GM19351 (cell line): ENCODE measurements at regions not wholly inside any gene's neighbourhood (a gene's known extent, or its start where the extent isn't known, plus 50 kb on each side); places are given as distances from the start of the nearest gene placed in this dataset.

Experiments used
- ATAC-seq: cut with Tn5 transposase; IDR thresholded peaks from one replicate; pipeline ENCODE4 v1.9.1; 2021; ENCODE audit warnings: mild to moderate bottlenecking, moderate library complexity; ENCODE audit not compliant: unreplicated experiment

DNA sequence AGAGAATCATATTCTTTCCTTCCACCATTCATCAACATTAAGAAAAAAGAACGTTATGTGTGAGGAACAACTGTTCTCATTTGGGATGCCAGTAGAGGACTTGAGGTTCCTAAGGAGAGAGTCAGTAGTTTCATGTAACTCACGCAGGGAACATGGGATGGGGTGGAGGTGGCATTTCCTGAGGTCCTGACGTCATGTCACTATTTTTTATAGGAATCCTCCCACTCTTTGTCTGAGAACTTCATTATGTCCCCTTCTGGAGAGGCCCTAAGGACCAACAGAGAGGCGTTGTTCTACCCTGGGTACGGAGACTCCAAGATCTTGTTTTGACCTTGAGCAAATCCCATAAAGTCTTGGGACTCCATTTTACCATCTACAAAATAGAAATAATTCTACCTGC, 211.7 kb upstream of the SOX9 start:
- ATAC-seq, result no peak

DNA sequence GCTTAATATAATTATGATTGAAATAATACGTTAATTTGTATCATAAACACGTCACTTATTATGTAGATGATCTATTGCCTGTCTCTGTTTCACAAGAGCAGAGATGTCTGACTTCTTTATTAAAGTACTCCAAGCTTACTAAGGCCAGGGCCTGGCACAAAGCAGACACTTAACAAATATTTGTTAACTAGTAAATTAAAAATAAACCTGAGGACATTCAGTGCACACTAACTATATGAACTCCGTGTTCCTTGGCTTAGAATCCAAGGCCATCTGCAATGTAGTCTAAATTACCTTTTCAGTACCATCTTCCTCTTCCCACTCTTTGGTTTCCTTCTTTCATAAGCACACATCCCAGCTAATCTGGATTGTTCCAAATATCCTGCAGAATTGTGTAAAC, 210.8 kb upstream of the SOX9 start:
- ATAC-seq, result no peak

DNA sequence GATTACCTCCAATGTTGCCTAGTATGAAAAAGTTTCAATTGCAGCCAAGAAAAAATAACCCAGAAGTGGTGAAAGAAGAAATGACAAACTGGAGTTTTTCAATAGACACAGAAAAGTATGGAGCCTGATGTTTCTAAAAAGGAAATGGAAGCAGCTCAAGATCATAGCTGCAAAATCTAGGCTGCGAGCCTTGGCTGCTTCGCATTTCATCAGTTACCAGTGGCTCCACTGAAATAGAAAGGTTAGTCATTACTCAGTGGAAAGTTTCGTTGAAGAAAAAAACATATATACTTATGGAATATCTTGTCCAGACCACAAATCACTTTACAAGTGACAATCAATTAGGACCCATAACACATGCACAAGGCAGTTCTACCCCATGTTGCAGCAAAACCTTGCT, 206.8 kb upstream of the SOX9 start:
- no peak for ATAC-seq

DNA sequence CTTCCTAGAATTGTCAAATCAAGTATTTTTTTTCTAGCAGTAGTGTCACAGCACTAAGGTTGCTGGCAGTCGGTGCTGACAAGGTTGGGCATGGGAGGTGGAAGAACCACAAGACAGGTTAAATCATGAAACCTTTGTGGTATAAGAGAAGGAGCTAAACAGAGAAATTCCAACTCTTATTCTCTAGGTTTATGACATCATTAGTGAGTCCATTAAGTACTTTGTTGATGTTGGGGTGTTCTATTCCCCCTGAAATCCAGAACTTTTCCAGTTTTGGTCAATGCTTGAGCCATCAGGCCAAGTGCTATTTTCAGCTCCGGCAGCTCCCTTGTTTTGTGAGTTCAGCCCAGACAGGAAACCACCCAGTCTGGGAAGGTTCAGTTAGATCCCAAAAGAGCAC, 206.0 kb upstream of the SOX9 start:
- no peak for ATAC-seq

DNA sequence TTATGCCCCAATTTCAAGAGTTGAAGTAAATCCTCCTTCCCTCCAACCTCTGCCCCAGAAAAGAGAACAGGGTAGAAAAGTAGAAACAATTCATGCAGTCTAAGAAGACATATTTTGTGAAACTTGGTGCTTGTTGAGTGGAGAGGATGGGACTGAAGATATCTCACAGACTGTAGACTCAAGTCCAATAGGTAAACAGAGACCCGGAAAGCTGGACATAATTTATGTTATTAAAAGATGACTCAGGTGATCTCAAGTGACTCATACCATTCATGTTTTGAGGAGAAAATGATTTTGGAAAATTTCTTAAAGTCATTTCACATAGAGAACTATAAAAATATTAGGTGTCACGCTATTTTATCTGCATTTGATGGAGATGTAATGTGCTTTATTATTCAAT, 203.1 kb upstream of the SOX9 start:
- ATAC-seq, result no peak

DNA sequence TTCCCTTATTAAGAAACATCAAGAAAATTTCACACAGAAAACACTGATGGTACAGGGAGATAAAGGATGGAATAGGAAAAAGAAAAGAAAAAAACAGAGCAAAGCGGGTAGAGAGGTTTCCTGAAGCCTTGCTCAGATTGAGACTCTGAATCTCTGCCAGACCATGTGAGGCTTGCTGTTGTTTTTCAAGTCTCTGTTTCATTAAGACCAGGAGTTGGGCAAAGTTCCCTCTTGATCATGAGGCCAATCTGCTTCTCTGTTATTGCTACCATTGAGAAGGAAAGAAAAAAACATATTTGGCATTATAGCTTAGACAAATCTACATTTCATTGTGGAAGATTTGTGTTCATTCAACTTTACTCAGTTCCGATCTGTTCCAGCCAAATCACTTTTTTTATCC, 201.6 kb upstream of the SOX9 start:
- no peak for ATAC-seq

DNA sequence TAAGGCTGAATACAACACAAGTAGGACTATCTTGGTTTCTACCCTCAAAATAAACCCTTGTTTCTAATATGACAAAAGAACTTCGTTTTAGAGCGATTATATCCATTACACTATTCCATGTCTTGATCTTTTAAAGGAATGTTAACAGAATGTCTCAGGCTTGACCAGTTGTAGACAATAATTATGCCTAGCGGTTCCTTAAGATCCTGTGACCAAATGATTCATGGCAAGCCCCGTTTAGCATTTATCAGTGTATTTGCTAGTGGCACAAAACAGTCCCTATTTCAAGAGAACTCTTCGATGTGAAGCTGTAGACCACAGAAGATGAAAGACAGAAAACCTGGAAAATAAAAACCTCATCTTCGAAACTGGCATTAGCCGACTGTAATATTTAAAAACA, 200.9 kb upstream of the SOX9 start:
- ATAC-seq, result no peak

DNA sequence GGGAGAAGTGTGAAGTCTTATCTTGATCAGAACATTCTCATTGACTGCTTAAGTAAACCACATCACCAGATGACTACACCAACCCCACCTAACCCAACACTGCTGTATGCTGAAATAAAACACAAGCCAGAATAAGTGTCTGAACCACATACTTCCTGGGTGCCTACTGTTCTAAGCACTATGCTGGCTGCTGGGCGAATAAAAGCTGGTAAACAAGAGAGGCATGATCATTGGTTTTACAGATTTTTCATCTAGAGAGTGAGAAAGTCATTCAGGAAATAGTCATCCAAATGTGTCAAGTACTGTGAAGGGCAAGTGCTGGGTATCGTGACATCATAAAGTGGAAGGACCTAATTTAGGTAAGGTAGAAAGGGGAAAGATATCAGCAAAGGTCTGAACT, 199.0 kb upstream of the SOX9 start:
- no peak for ATAC-seq

DNA sequence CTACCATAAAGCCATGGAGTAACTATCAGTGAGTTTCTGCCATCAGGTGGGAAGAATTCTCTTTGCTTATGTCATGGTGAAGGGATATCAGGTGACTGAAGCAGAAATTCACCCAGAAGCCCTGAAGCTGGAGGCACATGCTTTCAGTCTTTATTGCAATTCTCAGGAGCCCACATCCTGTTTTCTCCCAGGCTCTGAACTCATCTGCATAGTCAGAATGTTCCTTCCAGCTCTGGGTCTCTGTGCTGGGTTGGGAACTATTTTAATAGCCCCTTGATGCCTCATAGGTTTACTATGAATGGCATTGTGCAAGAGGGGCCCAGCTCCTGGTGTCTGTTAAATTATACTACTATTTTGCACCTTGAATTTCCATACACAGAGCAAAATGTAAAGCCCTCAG, 198.4 kb upstream of the SOX9 start:
- no peak for ATAC-seq

DNA sequence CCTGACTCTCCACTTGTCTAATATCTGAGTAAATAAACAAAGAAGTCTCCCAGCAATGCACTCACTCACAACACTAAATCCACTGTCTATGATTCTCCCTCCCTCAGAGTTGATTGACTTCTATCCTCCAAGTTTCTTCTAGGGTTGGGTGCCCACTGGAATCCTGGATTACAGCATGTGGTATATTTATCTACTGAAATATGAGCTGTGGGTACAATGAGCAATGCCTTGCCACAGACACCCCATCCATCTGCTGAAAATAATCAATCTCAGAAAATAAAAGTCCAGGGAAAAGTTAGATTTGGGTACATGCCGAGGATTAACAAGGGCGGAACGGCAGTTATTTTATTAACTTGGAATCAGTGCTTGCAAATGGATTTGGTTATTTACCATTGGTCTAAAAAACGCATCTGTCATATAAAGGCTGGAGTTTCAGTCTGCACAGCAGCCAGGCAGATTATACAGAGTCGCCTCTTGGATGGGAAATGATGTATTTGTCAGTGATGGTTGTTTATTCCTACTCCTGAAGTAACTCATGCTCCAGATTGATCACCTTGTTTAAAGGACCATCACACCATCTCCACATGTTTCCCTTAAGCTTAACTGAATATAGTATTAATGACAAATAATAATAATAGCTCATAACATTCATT, 193.9 kb upstream of the SOX9 start:
- ATAC-seq, result no peak

DNA sequence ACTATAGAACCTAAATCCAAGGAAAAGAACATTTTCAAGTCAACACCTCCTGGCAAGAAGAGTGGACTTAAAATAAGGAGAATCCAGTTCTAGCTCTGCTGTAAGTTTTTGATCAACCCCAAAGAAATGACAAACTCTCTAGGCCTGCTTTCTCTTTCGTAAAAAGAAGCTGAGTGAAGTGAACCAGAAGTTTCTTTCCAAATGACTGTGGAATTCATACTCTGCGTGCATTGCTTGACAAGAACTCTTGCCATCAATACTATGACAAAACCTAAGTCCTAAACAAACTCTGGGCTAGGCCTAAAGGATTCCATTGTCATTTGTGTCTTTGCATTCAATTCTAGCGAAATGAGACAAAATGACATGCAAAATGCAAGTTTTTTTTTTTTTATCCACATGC, 187.5 kb upstream of the SOX9 start:
- ATAC-seq, result no peak

DNA sequence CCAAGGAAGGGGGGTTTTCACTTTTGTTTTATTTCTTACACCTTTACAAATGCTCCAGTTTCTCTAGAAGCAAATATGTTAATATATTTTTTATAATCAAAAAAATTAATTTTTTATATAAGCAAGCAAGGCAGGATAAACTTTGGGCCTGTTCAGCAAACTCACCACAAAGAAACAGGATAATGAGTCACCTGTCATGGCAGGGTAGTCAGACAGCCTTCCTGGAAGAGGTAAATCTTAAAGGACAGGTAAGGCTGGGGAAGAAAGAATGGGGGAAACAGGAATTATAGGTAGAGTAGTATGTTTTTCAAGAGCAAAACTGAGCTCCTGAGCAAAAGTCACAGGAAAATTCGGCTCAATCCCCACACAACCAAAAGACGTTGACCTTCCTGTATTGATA, 186.3 kb upstream of the SOX9 start:
- ATAC-seq, result no peak

DNA sequence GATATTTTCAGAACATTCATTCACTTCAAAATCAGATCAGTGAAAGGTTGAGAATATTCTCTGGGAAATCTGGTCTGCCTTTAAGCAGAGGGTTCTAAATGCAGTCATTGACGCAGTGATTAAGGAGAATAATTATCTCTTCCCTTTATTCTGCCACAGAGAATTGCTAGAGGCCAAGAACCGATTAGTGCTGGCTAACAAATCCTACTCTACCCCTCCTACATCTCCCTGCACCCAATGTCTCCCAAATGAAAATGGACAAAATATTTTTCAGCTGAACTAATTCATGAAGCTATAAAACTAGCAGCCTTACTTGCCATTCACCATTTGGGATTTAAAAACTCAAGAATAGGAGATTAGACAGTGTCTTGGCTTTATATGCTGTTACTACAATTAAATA, 185.5 kb upstream of the SOX9 start:
- ATAC-seq, result no peak

DNA sequence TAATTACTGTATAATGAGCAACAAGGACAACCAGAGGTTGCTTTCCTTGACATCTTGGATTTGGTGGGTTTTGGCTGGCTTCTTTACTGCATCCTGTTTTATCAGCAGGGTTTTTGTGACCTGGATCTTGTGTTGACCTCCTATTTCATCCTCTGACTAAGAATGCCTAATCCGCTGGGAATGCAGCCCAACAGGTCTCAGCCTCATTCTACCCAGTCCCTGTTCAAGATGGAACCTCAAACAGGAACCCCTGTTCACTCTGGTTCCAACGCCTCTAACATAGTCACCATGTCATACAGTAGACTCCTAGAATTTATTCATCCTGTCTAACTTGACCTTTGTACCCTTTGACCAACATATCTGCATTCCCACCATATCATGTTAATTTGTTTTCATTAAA, 183.8 kb upstream of the SOX9 start:
- ATAC-seq, result no peak

DNA sequence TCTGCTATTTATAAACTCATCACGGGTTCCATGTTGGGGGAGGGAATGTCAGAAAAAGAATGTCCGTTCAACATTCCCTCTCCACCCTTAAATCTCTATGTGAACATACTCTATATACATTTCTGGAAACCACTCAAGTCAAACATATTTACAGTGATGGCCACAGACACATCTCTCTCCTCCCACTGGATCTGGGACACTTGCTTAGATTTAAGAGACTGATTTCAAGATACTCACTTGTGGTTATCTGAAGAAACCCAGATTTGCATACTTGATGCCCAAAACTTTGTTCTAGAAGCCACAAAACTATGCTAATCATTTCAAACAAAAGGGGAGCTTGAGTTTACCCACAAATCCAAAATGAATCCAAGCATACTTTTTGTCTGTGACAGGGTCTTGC, 182.9 kb upstream of the SOX9 start:
- no peak for ATAC-seq

DNA sequence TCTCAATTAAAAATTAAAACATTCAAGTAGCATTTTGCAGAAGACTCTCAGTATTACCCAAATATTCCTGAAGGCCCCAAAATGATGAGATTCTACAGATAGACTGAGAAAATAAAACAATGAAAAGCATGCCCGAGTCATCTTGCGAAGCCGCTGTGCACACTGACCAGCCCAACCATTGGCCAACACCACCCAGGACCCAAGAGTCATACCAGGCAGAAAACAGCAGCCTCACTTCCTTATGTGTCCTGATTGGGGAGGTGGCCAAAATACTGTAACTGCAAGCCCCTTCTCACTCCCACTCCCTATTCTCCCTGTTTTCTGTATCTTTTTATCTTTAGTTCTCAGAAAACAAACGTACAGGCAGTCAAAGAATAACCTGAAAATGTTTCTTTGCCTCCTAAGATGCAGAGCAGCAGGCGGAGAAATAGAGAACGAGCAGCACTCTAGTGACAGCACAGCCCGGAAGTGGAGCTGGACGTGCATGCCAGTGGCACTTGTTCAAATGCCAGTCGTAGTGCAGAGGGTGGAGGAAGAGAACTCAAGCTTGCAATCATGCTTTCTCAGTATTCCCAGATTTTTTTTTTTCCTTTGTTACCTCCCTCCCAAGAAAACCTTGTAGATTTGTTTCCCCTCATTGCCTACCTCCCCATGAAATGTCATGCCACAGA, 182.3 kb upstream of the SOX9 start:
- no peak for ATAC-seq

DNA sequence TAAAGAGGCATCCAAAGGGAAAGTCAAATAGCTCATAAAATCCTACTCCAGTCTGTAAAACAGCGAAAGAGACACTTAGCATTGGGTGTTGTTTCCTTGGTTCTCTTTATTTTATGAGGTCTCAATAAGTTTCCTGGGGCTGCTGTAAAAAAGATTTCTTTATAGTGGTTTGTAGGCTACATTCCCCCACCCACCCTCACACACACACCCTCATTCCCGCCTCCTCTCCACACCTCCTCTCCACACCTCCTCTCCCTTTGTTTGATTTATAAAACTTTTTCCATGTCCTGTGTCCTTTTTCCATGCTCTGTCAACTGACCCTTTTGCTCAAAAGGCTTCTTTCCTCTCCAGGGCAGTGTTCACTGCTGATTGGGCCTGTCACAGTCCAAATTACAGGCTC, 178.9 kb upstream of the SOX9 start:
- no peak for ATAC-seq

DNA sequence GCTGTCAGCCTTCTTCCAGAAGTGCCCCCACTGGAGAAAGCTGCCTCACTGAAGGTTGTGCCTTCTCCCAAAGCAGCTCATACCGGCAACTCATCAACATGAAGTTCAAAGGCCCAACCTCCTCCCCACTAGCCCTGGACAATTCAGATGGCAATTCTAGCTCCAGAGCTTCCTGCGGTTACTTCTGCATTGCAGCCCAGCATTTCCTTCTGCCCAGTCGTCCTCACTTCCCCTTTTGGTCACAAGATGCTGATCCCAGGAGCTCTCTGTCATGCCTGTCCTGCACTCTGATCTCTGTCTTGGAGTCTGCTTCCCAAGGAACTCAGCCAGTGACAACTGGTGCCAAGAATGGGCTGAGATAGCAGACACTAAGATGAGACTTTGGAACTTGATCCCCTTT, 178.2 kb upstream of the SOX9 start:
- no peak for ATAC-seq

DNA sequence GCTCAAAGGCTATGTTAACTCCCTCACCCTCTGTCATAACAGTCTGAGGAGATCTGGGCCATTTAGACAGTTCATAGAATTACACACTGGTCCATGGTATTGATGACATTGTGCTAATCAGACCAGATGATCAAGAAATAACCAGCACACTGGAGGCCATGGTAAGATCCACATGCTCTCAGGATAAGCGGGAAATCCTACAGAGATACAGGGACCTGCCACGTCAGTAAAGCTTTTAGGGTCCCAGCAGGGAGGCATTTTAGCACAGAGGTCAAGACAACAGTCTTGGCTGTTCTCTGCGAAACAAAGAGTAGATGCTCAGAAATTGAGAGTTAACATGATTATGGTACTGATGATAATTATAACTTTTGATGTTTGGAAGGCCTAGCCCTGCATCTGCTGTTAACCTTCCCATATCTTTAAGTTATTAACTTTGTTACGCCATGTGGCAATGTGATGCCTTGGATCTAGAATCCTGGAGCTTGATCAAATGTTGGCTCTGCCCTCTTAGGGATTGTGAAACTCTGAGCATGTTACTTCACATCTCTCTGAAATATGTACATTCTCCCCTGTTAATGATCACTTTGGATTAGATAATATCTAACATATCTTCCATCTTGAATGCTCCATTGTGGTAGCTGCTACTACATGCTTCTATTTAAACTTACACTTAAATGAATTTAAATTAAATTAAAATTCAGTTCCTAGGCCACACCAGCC, 172.0 kb upstream of the SOX9 start:
- ATAC-seq, result no peak

DNA sequence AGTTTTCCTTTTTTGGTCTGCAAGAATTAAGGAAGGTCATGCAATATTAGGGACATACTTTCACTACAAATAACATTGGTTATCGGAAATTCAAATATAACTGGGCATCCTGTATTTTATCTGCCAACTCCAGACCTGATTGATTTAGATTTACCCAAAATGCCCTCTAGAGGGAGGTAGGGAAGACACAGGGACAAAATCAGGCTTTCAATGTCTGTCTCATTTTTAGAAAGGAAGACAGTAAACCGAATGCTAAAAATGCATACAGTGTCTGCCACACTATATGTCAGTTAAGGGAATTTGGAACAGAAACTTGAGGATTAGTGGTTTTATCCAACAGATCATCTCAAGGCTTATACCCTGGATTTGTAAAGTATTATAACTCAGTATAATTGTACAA, 161.7 kb upstream of the SOX9 start:
- ATAC-seq, result no peak

DNA sequence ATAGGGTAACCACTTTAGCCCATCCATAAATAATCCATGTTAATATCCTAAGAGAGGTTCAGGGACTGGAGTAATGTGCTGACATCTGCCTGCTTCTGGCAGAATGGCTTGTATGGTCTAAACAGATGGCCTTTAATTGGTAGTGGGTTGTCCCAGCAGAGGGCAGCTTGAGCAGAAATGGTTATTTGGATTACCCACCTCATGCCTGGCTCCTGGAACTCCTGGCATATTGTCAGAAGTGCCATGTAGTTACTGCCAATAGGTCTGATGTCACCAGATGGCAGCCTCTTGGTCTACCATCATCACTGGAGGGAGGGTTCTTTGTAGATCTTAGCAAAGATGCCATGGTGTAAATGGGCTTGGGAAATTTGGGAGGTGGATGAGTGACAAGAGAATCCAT, 157.5 kb upstream of the SOX9 start:
- ATAC-seq, result no peak

DNA sequence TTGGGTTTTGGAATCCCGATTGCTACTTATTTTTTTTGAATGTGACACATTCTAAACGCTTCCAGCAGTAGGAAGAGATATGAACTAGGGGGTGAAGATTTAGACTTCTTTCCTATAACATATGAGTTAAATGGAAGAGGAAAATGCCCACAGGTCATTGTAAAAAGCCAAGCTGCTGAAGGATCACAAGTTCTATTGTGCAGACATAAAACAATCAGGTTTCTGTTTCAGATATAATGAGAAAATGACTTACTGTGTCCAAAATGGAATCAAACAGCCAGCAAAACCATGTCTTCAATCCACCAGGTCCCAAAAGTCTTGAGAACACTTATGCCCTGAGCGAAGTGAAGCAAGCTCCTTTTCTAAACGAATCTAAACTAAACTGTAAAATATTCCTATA, 157.0 kb upstream of the SOX9 start:
- ATAC-seq, result no peak

DNA sequence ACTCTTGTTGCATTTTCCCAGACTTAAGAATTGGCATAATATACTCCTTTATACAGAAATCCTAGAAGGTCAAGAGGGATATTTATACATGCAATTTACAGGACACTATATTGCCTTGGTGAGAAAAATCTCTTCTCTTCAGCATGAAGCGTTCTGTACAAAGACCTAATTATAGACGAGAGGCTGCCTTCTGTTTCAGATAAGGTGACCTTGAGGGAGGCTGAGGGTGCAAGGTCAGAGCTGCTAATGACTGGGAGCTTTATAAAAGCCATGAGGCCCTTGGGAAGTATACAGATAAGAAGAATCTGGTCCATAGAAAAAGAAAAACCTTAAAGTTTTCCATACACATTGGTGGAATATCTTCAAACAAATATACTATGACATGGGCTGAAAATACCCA, 156.3 kb upstream of the SOX9 start:
- ATAC-seq, result no peak
